CD14-positive monocyte (primary cell): ENCODE measurements at regions not wholly inside any gene's neighbourhood (a gene's known extent, or its start where the extent isn't known, plus 50 kb on each side); places are given as distances from the start of the nearest gene placed in this dataset.

Experiments used
- DNase-seq, 3 donors: peaks; one replicate each; pipeline ENCODE4 v3.0.0-alpha.2; 2011 to 2022
- H2AFZ ChIP-seq: 2 replicates; pipeline ENCODE4 v1.6.0; 2012; ENCODE audit warnings: mild to moderate bottlenecking, low read depth, low read length, inconsistent platforms; ENCODE audit not compliant: insufficient read depth, poor library complexity, severe bottlenecking
- H3K27ac ChIP-seq, 2 donors: 1 replicate in 1 of 2; 2 replicates in 1 of 2; pipeline ENCODE4 v1.5.1; 2012 to 2013; ENCODE audit warnings: low read length in 2 of 2, control low read depth in 1 of 2, inconsistent platforms in 1 of 2, low read depth in 1 of 2, mild to moderate bottlenecking in 1 of 2
- H3K27me3 ChIP-seq, 2 donors: one replicate each; pipeline versions ENCODE4 v1.6.0 to v1.6.1; 2011 to 2013; ENCODE audit warnings: low read length in 2 of 2; ENCODE audit not compliant: control insufficient read depth in 2 of 2, insufficient read depth in 2 of 2
- H3K36me3 ChIP-seq, 2 donors: replicated peaks in 1 of 2; 1 replicate in 1 of 2; 2 replicates in 1 of 2; pipeline versions ENCODE4 v1.5.1 to v1.6.1; 2012 to 2013; ENCODE audit warnings: low read length in 2 of 2, control low read depth in 1 of 2, inconsistent platforms in 1 of 2, mild to moderate bottlenecking in 1 of 2; ENCODE audit not compliant: insufficient read depth in 2 of 2, control insufficient read depth in 1 of 2
- H3K4me1 ChIP-seq, 2 donors: 1 replicate in 1 of 2; 2 replicates in 1 of 2; pipeline versions ENCODE4 v1.5.1 to v1.6.1; 2012 to 2013; ENCODE audit warnings: low read length in 2 of 2, control low read depth in 1 of 2, inconsistent platforms in 1 of 2, mild to moderate bottlenecking in 1 of 2, moderate library complexity in 1 of 2; ENCODE audit not compliant: insufficient read depth in 2 of 2, control insufficient read depth in 1 of 2
- H3K4me2 ChIP-seq: replicated peaks from 2 replicates; pipeline ENCODE3; 2012; ENCODE audit warnings: low read length, moderate library complexity, mild to moderate bottlenecking; ENCODE audit not compliant: poor library complexity, severe bottlenecking; ENCODE audit errors: extremely low read depth
- H3K4me3 ChIP-seq, 3 experiments: fragments of 200-600 bp in 1 of 3; sonication (generic) in 1 of 3; replicated peaks in 1 of 3; 1 replicate in 2 of 3; 2 replicates in 1 of 3; pipeline ENCODE4 v1.5.1; 2011 to 2013; ENCODE audit warnings: low read length in 3 of 3, mild to moderate bottlenecking in 3 of 3, control low read depth in 2 of 3, low read depth in 2 of 3, inconsistent platforms in 1 of 3, moderate library complexity in 1 of 3
- H3K79me2 ChIP-seq: 2 replicates; pipeline ENCODE4 v1.6.0; 2012; ENCODE audit warnings: mild to moderate bottlenecking, control low read depth, inconsistent platforms, low read length, moderate library complexity; ENCODE audit not compliant: insufficient read depth
- H3K9ac ChIP-seq: 2 replicates; pipeline ENCODE4 v1.6.0; 2017; ENCODE audit warnings: low read length, mild to moderate bottlenecking; ENCODE audit not compliant: insufficient read depth, poor library complexity, severe bottlenecking
- H3K9me3 ChIP-seq, 2 donors: replicated peaks in 1 of 2; 1 replicate in 1 of 2; 2 replicates in 1 of 2; pipeline versions ENCODE4 v1.5.1 to v1.6.1; 2012 to 2013; ENCODE audit warnings: low read length in 2 of 2, control low read depth in 1 of 2; ENCODE audit not compliant: control insufficient read depth in 1 of 2, insufficient read depth in 1 of 2
- H4K20me1 ChIP-seq: 2 replicates; pipeline ENCODE4 v1.6.0; 2012; ENCODE audit warnings: mild to moderate bottlenecking, low read length, control low read depth, moderate library complexity; ENCODE audit not compliant: insufficient read depth
- H3K27ac Mint-ChIP-seq, 7 donors: one replicate each; pipeline ENCODE4 v1.8.0; 2020; ENCODE audit warnings: mild to moderate bottlenecking in 7 of 7, mixed read lengths in 7 of 7, moderate library complexity in 6 of 7, inconsistent platforms in 2 of 7
- H3K27me3 Mint-ChIP-seq, 3 donors: one replicate each; pipeline ENCODE4 v1.8.0; 2021 to 2022; ENCODE audit warnings: low read depth in 3 of 3, mild to moderate bottlenecking in 3 of 3, mixed read lengths in 3 of 3, moderate library complexity in 3 of 3, inconsistent platforms in 1 of 3
- H3K36me3 Mint-ChIP-seq, 2 donors: one replicate each; pipeline ENCODE4 v1.8.0; 2020; ENCODE audit warnings: mixed read lengths in 2 of 2, inconsistent platforms in 1 of 2, mild to moderate bottlenecking in 1 of 2
- H3K4me1 Mint-ChIP-seq: one replicate; pipeline ENCODE4 v1.8.0; 2020; ENCODE audit warnings: mild to moderate bottlenecking, mixed read lengths
- H3K4me3 Mint-ChIP-seq, 2 donors: one replicate each; pipeline ENCODE4 v1.8.0; 2020; ENCODE audit warnings: mild to moderate bottlenecking in 2 of 2, mixed read lengths in 2 of 2, moderate library complexity in 1 of 2
- H3K9me3 Mint-ChIP-seq, 7 donors: one replicate each; pipeline ENCODE4 v1.8.0; 2020 to 2022; ENCODE audit warnings: mixed read lengths in 7 of 7, mild to moderate bottlenecking in 6 of 7, moderate library complexity in 6 of 7, inconsistent platforms in 2 of 7
- CTCF ChIP-seq: fragments of 200-600 bp; IDR thresholded peaks from one replicate; pipeline ENCODE4 v1.8.0; 2022; ENCODE audit warnings: antibody characterized with exemption, mild to moderate bottlenecking
- WGBS: methylation state at CpG from one replicate; pipeline ENCODE4 v1.1.5; 2013; ENCODE audit warnings: missing lambda C conversion rate; ENCODE audit not compliant: insufficient coverage; 5-methylcytosine and 5-hydroxymethylcytosine counted together
- intact Hi-C, 2 donors: fragments of 100-400 bp; cut with micrococcal nuclease; formaldehyde crosslinking; loops; one replicate each; pipeline versions ENCODE4 v1.15.0 to v1.15.1; 2023

DNA sequence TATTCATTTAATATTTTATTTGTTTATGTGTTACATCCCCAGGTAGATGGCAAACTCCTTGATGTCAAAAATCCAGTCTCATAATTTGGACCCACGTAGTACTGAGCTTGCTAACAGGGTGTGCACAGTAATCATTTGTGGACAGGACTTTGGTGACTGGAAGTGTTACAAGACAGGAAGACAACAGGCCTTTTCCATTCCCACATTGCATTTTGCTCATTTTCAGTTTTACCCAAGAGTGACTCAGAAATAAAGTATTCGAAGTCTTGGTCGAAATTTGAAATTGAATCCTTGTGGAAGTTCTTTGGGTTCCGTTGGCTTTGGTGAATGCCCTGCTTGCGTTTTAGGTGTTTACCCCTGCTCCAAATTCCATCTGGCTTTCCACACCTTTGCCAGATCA lies 63.0 kb upstream of the THBS2 start:
- peaks cover 0 to 24% (median 5%) of the 10 kb centered on the region in 7 donors for H3K9me3 Mint-ChIP-seq
- no peak for DNase-seq
- H3K4me2 ChIP-seq = no peak overlapping the region
- H3K4me3 Mint-ChIP-seq = no peak overlapping the region
- H3K9ac ChIP-seq = no peak overlapping the region
- H3K27ac Mint-ChIP-seq = no peak overlapping the region
- peaks cover 4 to 5% of the 10 kb centered on the region in 2 donors for H3K4me1 ChIP-seq
- peaks cover 0 to 3% (median 3%) of the 10 kb centered on the region in 3 donors for H3K27me3 Mint-ChIP-seq
- H3K36me3 Mint-ChIP-seq = no peaks in the 10 kb centered on the region
- no peak overlapping the region for H3K27ac ChIP-seq
- peaks cover 21 to 31% of the 10 kb centered on the region in 2 donors for H3K9me3 ChIP-seq
- H3K36me3 ChIP-seq = no peaks in the 10 kb centered on the region
- no peak for TF ChIP-seq CTCF
- no peaks in the 10 kb centered on the region for H4K20me1 ChIP-seq
- no peaks in the 10 kb centered on the region for H3K79me2 ChIP-seq
- no peaks in the 10 kb centered on the region for H3K27me3 ChIP-seq
- no peak overlapping the region for H2AFZ ChIP-seq
- H3K4me3 ChIP-seq = no peak overlapping the region
- no CpG with 5 or more reads among the region's 5 CpGs for WGBS
- H3K4me1 Mint-ChIP-seq = peaks cover 4% of the 10 kb centered on the region
- intact Hi-C loops = no loop called here

DNA sequence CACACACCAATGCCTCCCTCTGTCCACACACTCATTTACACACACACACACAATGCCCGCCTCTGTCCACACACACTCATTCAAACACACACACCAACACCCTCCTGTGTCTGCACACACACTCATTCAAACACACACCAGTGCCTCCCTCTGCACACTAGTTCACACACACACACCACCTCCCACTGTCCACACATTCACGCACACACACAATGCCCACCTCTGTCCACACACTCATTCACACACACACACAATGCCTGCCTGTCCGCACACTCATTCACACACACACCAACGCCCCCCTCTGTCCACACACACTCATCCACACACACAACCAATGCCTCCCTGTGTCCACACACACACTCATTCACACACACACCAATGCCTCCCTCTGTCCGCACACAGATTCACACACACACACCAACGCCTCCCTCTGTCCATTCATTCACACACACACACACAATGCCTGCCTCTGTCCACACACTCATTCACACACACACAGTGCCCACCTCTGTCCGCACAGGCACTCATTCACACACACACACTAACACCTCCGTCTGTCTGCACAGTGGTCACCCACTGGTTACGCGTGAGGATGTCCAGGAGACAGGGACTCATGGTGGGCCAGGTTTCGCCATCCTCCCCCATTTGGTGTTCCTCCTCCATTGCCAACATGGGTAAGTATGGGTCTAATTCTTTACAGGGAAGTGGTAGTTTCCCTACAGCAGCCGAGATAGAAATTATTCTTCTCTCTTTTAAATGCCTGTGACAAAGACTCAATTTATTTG lies 62.4 kb upstream of the THBS2 start:
- no peaks in the 10 kb centered on the region for H3K36me3 ChIP-seq

More for the DNA sequence above, 62.4 kb upstream of the THBS2 start:
- H3K27me3 Mint-ChIP-seq = peaks cover 0 to 3% (median 1%) of the 10 kb centered on the region in 3 donors
- WGBS = 97% methylated on average over 6 of the region's 12 CpGs
- H3K27ac Mint-ChIP-seq = no peak overlapping the region
- Histone ChIP-seq H3K9ac (no peak overlapping the region), H3K4me2 (no peak overlapping the region), H3K9me3 (peaks cover 21 to 31% of the 10 kb centered on the region in 2 donors), H3K27me3 (no peaks in the 10 kb centered on the region), H3K27ac (no peak overlapping the region), H3K79me2 (no peaks in the 10 kb centered on the region), H4K20me1 (no peaks in the 10 kb centered on the region), H3K4me3 (no peak overlapping the region), H2AFZ (no peak overlapping the region), H3K4me1 (no peaks in the 10 kb centered on the region)
- intact Hi-C loops = no loop called here
- peaks cover 0 to 22% (median 5%) of the 10 kb centered on the region in 7 donors for H3K9me3 Mint-ChIP-seq
- no peak overlapping the region for H3K4me3 Mint-ChIP-seq
- no peak for DNase-seq
- H3K36me3 Mint-ChIP-seq = no peaks in the 10 kb centered on the region
- H3K4me1 Mint-ChIP-seq = no peaks in the 10 kb centered on the region
- no peak for TF ChIP-seq CTCF
